DMS53 treated with DMSO at 0.1 percent for 48 hours (cell line): ENCODE measurements at regions not wholly inside any gene's neighbourhood (a gene's known extent, or its start where the extent isn't known, plus 50 kb on each side); places are given as distances from the start of the nearest gene placed in this dataset.
"Not testable (repeated sequence)": the region's sequence is repeated elsewhere in the genome, so short reads cannot be mapped to it uniquely, and the experiment has no call there.

Source experiments
- DNase-seq: peaks from one replicate; lab custom pipeline; 2025; ENCODE audit not compliant: unreplicated experiment; lab: John Stamatoyannopoulos, UW

DNA sequence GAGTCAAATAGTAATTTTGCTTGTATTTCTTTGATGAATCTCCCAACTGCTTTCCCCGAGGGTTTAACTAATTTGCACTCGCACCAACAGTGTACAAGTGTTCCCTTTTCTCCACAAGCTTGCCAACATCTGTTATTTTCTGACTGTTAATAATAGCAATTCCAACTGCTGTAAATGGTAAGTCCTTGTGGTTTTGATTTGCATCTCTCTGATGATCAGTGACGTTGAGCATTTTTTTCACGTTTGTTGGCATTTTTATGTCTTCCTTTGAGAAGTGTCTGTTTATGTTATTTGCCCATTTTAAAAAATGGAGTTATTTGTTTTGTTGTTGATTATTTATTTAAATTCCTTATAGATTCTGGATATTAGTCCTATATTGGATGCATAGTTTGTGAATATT is 399.8 kb upstream of the MAN1A1 start:
- no peak for DNase-seq

- not testable (repeated sequence) for DNase-seq
Measured at GRCh38 chr6:119748535-119748934, 399.0 kb upstream of the MAN1A1 start.

- DNase-seq: peak; percentile 32
Measured at GRCh38 chr6:119742188-119742803, 392.7 kb upstream of the MAN1A1 start.

GRCh38 chr6:119739769-119740168 is 390.2 kb upstream of the MAN1A1 start:
- DNase-seq: no peak

DNA sequence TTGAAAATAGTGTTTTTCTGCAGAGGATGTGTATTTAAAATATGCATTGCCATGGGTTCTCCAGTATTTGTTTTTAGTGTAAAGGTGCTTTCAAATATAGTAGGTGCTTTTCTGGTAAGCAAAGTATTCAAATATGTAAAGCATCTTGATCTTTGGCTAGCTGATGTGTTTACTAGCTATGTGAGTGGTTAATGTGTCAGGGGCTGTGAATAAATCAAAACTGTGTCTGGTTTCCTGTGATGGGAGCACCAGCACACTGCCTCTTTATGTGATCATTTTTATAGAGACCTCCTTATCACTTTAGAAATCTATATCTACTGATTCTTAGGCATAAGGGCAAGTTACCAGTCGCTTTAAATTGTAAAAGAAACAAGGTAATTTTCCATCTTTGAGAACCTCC is 388.9 kb upstream of the MAN1A1 start:
- DNase-seq: no peak

GRCh38 chr6:119736296-119737021 is 386.9 kb upstream of the MAN1A1 start:
- DNase-seq: no peak

DNA sequence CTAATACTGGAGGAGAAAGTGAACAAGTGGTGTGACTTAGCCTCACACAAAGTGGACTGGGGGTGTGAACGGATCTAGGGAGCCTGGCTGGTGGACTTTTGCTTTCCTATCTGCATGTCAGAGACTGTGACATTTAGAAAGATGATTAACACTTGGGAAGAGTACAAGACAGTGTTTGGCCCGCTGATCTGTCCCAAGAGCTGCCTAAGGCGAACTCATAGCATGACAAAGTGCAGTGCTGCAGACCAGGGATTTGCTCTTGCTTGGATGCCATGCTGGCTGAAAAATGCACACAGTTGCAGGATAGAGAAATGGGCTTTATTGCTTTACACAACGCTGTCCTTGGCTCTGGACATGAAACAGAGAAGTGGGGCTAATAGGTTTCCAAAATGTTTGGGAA is 386.0 kb upstream of the MAN1A1 start:
- DNase-seq: no peak

- no peak for DNase-seq
Measured at GRCh38 chr6:119734227-119734626, 384.7 kb upstream of the MAN1A1 start.

DNA sequence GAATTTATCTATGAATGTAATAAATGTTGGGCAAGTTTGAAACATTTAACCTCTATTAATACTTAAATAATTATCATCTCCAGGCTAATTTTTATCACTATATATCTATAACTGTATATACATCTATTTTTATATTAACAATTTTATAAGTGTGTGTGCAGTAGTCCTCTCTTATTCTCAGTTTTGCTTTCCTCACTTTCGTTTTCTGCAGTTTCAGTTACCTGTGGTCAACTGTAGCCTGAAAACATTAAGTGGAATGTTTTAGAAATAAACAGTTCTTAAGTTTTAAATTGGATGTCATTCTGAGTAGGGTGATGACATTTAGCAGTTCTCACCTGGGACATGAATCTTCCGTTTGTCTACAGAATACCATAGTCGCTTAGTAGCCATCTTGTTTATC is 379.4 kb upstream of the MAN1A1 start:
- peak; percentile 6 for DNase-seq

DNA sequence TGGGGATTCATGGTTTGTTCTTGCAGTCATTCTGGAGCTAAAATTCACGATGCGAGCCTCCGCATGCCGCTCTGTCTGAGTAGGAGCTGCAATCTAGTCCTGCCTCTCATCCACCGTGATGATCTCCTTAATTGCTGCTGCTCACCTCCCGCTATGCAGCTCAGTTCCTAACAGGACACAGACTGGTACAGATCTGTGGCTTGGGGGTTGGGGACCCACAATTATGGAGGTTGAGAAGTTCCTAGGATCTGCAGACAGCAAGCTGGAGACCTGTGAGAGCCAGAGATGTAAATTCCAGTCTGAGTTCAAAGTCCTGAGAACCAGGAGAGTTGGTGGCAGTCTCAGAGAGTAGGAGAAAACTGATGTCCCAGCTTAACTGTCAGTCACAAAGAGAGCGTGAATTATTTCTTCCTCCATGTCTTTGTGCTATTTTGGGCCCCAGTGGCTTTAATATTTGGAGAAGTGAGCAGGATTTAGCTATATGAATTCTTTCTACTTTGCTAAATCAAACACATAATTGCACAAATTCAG is 378.7 kb upstream of the MAN1A1 start:
- DNase-seq: no peak

GRCh38 chr6:119727504-119728219 is 378.1 kb upstream of the MAN1A1 start:
- DNase-seq: peak; percentile 16

GRCh38 chr6:119726912-119727311 is 377.4 kb upstream of the MAN1A1 start:
- not testable (repeated sequence) for DNase-seq

DNA sequence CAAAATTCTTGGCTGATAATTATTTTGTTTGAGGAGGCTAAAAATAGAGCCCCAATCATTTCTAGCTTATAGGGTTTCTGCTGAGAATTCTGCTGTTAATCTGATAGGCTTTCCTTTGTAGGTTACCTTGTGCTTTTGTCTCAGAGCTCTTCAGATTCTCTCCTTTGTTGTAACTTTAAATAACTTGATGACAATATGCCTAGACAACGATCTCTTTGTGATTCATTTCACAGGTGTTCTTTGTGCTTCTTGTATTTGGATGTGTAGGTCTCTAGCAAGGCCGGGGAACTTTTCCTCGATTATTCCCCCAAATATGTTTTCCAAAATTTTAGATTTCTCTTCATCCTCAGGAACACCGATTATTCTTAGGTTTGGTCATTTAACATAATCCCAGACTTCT is 376.5 kb upstream of the MAN1A1 start:
- DNase-seq: no peak

DNA sequence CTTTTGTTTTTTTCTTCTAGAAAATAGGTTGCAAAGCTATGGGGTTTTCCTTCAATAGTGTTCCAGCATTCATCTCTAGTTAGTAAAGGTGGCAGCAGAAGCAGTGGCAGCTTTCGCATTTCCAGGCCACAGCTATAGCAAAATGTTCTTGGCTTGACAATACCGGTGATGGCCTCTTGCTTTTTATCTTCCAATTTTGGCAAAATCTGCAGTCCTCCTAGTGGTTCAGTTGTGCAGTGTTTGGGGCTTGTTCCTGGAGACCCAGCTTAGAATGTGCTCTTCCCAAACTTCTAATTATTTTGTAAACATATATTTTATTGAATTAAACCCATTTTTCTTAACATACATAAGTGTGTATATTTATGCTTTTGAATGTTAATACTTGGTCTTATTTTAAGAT is 370.6 kb upstream of the MAN1A1 start:
- no peak for DNase-seq

GRCh38 chr6:119717942-119718341 is 368.4 kb upstream of the MAN1A1 start:
- no peak for DNase-seq

DNA sequence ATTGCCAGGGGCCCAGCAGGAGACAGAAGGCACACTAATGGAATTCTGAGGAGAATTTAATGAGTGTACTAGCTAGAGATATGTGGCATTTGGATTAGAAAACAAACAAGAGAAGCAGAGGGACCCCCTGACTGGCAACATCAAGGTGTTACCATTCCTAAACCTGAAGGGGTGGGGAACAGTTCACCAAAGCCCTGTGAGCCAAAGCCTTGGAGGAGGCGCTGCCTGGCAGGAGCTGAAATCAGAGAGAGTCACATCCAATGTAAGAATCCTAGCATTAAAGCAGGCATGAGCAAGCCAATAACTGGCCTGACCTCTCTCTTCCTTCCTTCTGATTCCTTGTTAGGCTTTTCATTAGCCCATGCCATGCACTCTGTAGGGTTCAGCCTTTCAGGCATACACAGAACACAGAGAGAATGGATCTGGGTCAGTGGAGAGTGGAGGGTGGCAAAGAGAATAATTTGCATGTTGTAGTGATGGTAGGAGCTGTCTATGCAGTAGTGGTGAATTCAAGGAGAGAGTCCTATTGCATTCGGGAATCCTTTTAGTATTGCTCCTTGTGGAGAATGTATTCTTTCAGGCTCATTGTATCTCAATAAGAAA is 367.2 kb upstream of the MAN1A1 start:
- DNase-seq: no peak

GRCh38 chr6:119713903-119714302 is 364.3 kb upstream of the MAN1A1 start:
- DNase-seq: no peak

- DNase-seq: no peak
Measured at GRCh38 chr6:119686644-119687043, 337.1 kb upstream of the MAN1A1 start.

DNA sequence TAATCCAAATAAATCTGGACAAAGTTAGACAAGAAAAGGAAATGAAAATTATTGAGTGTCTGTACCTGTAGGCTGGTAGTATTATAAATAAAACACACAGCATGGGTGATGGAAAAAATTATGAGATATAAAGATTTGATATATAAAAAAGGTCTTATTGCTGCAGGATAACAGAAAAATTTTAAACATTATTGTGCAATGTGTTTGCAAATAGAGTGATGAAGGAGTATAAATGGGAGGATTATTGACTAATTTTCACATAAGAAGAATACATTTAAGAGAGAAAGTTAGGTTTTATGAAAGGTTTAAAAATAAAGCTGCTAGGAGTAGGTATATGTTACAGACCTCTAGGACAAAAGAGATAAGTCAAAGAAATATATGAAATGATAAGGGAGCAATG is 336.7 kb upstream of the MAN1A1 start:
- no peak for DNase-seq

DNA sequence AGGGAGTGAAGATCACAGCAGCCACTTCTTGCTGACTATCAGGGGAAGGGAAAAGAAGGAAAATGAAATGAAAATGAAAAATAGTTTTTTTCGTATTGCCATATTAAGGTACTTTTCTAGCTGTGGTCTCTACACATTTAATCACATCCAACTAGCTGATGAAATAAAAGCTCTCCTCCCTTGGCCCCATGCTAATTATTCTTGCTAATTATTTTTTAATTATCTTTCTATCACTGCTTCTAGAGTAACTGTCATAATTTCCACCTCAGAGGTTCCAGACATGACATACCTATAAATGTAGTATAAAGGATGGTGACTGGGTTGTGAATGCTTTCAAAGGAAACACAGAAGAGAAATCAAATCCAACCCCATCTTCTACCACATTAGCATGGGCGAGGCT is 334.1 kb upstream of the MAN1A1 start:
- DNase-seq: no peak

DNA sequence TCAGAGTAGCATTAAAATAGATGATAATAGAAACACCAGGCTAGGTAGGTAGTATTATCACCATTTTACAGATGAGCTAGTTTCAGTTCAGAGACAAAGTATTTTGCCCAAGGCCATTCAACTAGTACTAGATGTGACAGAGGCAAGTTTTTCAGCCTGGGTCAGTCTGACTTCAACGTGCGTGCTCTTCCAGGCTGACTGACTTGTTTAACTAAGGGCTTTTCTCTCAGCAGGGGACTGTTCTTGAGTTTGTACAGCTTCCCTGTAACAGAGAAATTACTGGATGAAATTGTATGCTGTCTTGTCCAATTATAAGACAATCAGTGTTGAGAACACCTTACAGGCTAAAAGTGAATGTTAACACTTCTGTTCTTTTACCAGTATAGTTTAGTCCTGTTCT is 333.5 kb upstream of the MAN1A1 start:
- no peak for DNase-seq

DNA sequence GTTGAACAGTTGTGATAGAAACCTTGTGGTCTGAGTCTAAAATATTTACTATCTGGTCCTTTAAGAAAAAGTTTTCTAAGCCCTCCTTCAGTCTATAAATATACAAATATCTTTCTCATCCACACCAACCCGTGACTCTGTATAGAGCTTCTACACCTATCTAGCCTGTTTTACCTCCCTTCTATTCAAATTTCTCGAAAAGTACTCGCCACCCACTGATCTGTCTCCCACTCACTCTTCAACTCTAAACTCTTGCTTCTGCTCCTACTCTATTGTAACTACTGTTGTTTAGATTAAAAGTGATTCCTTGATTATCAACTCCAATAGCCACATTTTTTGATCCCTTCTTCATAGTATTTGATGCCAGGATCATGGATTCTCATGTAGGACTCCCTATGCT is 329.4 kb upstream of the MAN1A1 start:
- DNase-seq: no peak
